Small intestine (tissue), 7 donors: ENCODE measurements at regions not wholly inside any gene's neighbourhood (a gene's known extent, or its start where the extent isn't known, plus 50 kb on each side); places are given as distances from the start of the nearest gene placed in this dataset.

Experiments
- DNase-seq, 2 donors: peaks; one replicate each; pipeline versions ENCODE4 v3.0.0 to v3.0.0-alpha.2; 2013
- FAIRE-seq: peaks from 2 replicates; lab custom pipeline; 2012; peaks lifted over from hg19 to GRCh38; lab: Jason Lieb, UNC
- H3K27ac ChIP-seq, 3 donors: one replicate each; pipeline ENCODE4 v1.5.1; 2013; ENCODE audit warnings: low read length in 2 of 3, mild to moderate bottlenecking in 2 of 3, control low read depth in 1 of 3, inconsistent platforms in 1 of 3, low read depth in 1 of 3, moderate library complexity in 1 of 3
- H3K27me3 ChIP-seq, 3 donors: one replicate each; pipeline ENCODE4 v1.6.1; 2013; ENCODE audit warnings: low read length in 3 of 3, inconsistent platforms in 1 of 3; ENCODE audit not compliant: control insufficient read depth in 3 of 3, insufficient read depth in 3 of 3
- H3K36me3 ChIP-seq, 3 donors: one replicate each; pipeline ENCODE4 v1.6.1; 2013; ENCODE audit warnings: low read length in 3 of 3, inconsistent platforms in 1 of 3, low read depth in 1 of 3, mild to moderate bottlenecking in 1 of 3, moderate library complexity in 1 of 3; ENCODE audit not compliant: control insufficient read depth in 3 of 3, insufficient read depth in 2 of 3
- H3K4me1 ChIP-seq, 3 donors: one replicate each; pipeline ENCODE4 v1.6.1; 2013; ENCODE audit warnings: low read length in 2 of 3, inconsistent platforms in 1 of 3, low read depth in 1 of 3, mild to moderate bottlenecking in 1 of 3, moderate library complexity in 1 of 3; ENCODE audit not compliant: control insufficient read depth in 3 of 3, insufficient read depth in 2 of 3
- H3K4me3 ChIP-seq, 3 donors: one replicate each; pipeline ENCODE4 v1.5.1; 2013; ENCODE audit warnings: low read length in 3 of 3, control low read depth in 1 of 3, inconsistent platforms in 1 of 3, low read depth in 1 of 3, mild to moderate bottlenecking in 1 of 3, moderate library complexity in 1 of 3
- H3K9me3 ChIP-seq, 2 donors: one replicate each; pipeline ENCODE4 v1.6.1; 2013; ENCODE audit warnings: low read depth in 1 of 2, low read length in 1 of 2; ENCODE audit not compliant: control insufficient read depth in 2 of 2, insufficient read depth in 1 of 2
- WGBS, 3 donors: extraction: QIAGEN DNeasy Blood & Tissue Kit; methylation state at CpG; one replicate each; pipeline ENCODE4 v1.1.7; 2013; 5-methylcytosine and 5-hydroxymethylcytosine counted together
- donor health status: healthy with polysubstance abuse.
- donor health status: control.
- donor health status: control.
- donor health status: Bipolar disorder and iron deficiency.
- donor health status: healthy.

GRCh38 chr18:10040287-10041011 is 126.6 kb downstream of the VAPA start:
- no peaks in the 10 kb centered on the region for H3K36me3 ChIP-seq
- no peaks in the 10 kb centered on the region for H3K27me3 ChIP-seq
- FAIRE-seq: no peak
- peak overlapping the region in 1 of 3 donors; percentile 64 for H3K27ac ChIP-seq
- H3K4me1 ChIP-seq: no peaks in the 10 kb centered on the region
- peak in 1 of 2 donors; percentile 20 for DNase-seq
- peaks cover 0 to 18% of the 10 kb centered on the region in 2 donors for H3K9me3 ChIP-seq
- H3K4me3 ChIP-seq: no peak overlapping the region
- WGBS, 3 donors: 35 to 50% (median 39%) methylated on average over 4 of the region's 4 CpGs

DNA sequence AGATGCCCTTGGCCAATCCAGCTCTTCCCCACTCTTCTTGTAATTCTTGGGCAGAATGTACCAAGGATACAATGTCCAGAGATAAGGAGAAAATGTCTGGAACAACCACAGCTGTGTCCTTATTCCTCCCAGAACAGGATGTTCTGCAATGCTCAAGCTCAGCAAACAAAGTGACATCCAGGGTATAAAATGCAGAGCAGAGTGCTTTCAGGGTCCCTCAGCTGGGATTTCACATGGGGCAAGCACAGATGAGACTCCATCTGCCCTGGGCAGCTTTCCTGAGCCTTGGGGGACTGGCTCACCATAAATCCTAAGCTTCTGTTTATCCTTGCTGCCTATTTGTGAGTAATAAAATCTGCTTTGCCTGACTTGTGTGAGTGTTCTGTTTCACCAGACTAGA is 127.4 kb downstream of the VAPA start:
- peak overlapping the region in 1 of 3 donors; percentile 28 for H3K27ac ChIP-seq
- no peak overlapping the region for H3K4me3 ChIP-seq
- DNase-seq: peak in 1 of 2 donors; percentile 11
- FAIRE-seq: no peak
- H3K36me3 ChIP-seq: no peaks in the 10 kb centered on the region
- peaks cover 0 to 18% of the 10 kb centered on the region in 2 donors for H3K9me3 ChIP-seq
- H3K27me3 ChIP-seq: no peaks in the 10 kb centered on the region
- H3K4me1 ChIP-seq: no peaks in the 10 kb centered on the region

GRCh38 chr18:10042492-10042891 is 128.7 kb downstream of the VAPA start:
- H3K36me3 ChIP-seq: no peaks in the 10 kb centered on the region
- FAIRE-seq (no peak), DNase-seq (no peak)
- no peaks in the 10 kb centered on the region for H3K4me1 ChIP-seq
- no peaks in the 10 kb centered on the region for H3K27me3 ChIP-seq
- peaks cover 0 to 18% of the 10 kb centered on the region in 2 donors for H3K9me3 ChIP-seq
- H3K4me3 ChIP-seq: no peak overlapping the region
- H3K27ac ChIP-seq: peak overlapping the region in 1 of 3 donors; percentile 21
- 91 to 95% (median 93%) methylated on average over 5 of the region's 5 CpGs for WGBS, 3 donors

DNA sequence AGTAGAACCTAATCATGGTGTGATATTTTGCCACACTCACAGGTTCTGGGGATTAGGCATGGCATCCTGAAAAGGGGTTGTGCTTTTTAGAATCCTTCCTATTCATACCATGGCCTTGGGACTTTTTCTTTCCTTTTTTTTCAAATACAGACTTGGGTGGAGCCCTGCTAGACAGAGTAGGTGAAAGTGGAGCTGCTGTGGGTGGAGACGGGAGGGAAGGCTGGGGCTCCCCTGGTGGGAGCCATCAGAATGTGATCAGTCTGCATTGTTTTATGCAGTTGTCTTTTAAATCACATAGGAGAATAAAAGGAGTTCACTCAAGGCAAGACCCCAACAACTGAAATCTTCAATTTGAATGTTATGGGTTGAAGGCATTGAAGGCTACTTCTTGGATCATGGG is 130.2 kb downstream of the VAPA start:
- H3K27me3 ChIP-seq: no peaks in the 10 kb centered on the region
- no peaks in the 10 kb centered on the region for H3K4me1 ChIP-seq
- WGBS, 3 donors: 88 to 95% (median 94%) methylated on average over 1 of the region's 1 CpG
- H3K4me3 ChIP-seq: no peak overlapping the region
- no peak for DNase-seq
- no peaks in the 10 kb centered on the region for H3K36me3 ChIP-seq
- H3K27ac ChIP-seq: no peak overlapping the region
- H3K9me3 ChIP-seq: peaks cover 0 to 18% of the 10 kb centered on the region in 2 donors
- FAIRE-seq: no peak

DNA sequence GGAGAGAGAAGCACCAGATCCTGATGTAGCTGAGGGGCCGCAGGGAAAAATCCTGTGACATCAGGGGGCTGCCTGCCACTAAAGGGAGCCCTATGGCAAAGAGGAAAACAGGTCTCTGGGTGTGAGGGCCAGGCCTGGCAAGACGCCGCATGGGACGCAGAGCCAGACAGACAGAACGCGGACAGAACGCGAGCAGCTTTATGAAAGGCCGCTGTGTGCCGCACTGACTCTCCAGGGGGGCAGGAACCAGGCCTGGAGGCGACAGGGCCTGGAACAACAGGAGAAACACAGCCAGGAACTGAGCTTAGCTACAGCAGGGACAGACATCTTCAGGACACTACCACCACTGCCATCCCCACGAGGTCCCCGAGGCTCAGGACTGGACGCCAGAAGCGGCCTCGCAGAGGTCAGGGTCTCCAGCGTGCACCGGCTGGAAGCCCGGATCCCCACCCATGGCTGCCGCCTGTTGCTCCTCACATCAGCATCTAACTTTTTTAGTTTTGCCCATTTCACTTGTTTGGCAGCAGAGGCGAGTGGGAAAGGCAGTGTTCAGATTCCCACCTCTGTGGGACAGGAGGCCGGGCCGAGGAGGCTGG is 131.6 kb downstream of the VAPA start:
- H3K36me3 ChIP-seq: no peaks in the 10 kb centered on the region
- peaks cover 0 to 3% (median 0%) of the 10 kb centered on the region in 3 donors for H3K27me3 ChIP-seq
- no peaks in the 10 kb centered on the region for H3K4me1 ChIP-seq
- H3K27ac ChIP-seq: peak overlapping the region in 1 of 3 donors; percentile 73
- DNase-seq (no peak), FAIRE-seq (no peak)
- H3K9me3 ChIP-seq: peaks cover 0 to 18% of the 10 kb centered on the region in 2 donors
- WGBS, 3 donors: 93 to 95% (median 94%) methylated on average over 23 of the region's 23 CpGs
- H3K4me3 ChIP-seq: no peak overlapping the region

DNA sequence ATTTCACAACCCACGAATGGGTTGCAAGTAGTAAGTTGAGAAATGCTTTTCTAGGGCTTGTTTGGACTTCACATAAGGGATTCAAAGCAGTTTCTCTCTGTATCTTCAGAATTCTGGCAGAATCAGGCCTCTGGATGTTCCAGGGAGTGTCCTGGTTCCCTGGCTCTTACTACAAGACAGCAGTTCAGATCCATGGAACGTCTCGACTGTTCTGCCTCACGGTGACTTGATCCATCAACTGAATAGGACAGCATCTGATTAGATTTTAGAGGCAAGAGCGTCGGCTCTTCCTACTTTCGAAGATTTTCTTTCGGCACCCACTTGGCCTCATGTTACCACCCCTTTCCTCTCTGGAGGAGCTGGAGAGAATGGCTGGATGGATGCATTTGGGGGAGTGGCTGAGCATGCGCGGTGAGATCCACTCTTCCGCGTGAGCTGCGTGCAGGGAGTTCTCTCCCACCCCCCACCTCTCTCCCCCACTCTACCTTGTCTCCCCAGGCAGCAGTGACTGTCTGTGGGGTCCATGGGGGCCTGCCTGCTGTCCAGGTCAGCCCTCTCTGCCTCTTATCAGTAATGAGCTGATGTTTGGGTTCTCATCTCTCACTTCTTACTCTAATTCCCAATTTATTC is 132.5 kb downstream of the VAPA start:
- FAIRE-seq: no peak
- WGBS, 3 donors: 90 to 95% (median 91%) methylated on average over 13 of the region's 13 CpGs

DNA sequence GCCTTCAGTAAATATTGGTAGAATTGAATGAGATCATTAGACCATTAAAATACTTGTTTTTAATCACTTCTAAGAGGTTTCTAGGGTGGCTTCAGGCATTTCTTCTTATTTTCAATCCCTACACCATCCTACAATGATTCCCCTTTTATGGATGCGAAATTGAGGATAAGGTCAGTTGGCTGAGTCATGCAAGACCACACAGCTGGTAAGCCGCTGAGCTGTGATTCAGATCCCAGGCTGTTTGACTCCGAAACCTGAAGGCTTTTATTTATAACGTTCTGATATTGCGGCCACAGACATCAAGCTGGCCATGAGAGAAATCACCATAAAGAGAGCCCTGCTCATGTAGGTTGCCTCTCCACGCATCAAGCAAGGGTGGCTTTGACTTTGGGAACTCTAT is 133.4 kb downstream of the VAPA start:
- no peaks in the 10 kb centered on the region for H3K36me3 ChIP-seq
- FAIRE-seq (no peak), DNase-seq (no peak)
- H3K4me3 ChIP-seq: no peak overlapping the region
- H3K4me1 ChIP-seq: no peaks in the 10 kb centered on the region
- peaks cover 0 to 3% (median 0%) of the 10 kb centered on the region in 3 donors for H3K27me3 ChIP-seq
- peaks cover 0 to 10% of the 10 kb centered on the region in 2 donors for H3K9me3 ChIP-seq
- H3K27ac ChIP-seq: peak overlapping the region in 1 of 3 donors; percentile 64
- 78 to 97% (median 91%) methylated on average over 6 of the region's 6 CpGs for WGBS, 3 donors

More for the DNA sequence above, 132.5 kb downstream of the VAPA start:
- Histone ChIP-seq H3K36me3 (no peaks in the 10 kb centered on the region), H3K4me1 (no peaks in the 10 kb centered on the region), H3K4me3 (no peak overlapping the region), H3K9me3 (peaks cover 0 to 14% of the 10 kb centered on the region in 2 donors), H3K27me3 (peaks cover 0 to 3% (median 0%) of the 10 kb centered on the region in 3 donors), H3K27ac (peak overlapping the region in 1 of 3 donors; percentile 64)
- DNase-seq: no peak

- H3K27me3 ChIP-seq: peaks cover 0 to 3% (median 0%) of the 10 kb centered on the region in 3 donors
- H3K9me3 ChIP-seq: no peaks in the 10 kb centered on the region
- H3K27ac ChIP-seq: peak overlapping the region in 1 of 3 donors; percentile 73
- WGBS, 3 donors: 67 to 89% (median 80%) methylated on average over 3 of the region's 3 CpGs
- FAIRE-seq (no peak), DNase-seq (peak in 1 of 2 donors; percentile 13)
- no peak overlapping the region for H3K4me3 ChIP-seq
- no peaks in the 10 kb centered on the region for H3K36me3 ChIP-seq
- no peaks in the 10 kb centered on the region for H3K4me1 ChIP-seq
Observed at GRCh38 chr18:10049747-10050146, 135.9 kb downstream of the VAPA start.
